GM18858 (cell line): ENCODE measurements at regions not wholly inside any gene's neighbourhood (a gene's known extent, or its start where the extent isn't known, plus 50 kb on each side); places are given as distances from the start of the nearest gene placed in this dataset.
A peak's percentile ranks its signal among the peaks of the same experiment; 100 is the strongest.
"Not testable (repeated sequence)": the region's sequence is repeated elsewhere in the genome, so short reads cannot be mapped to it uniquely, and the experiment has no call there.

ENCODE experiments used
- ATAC-seq: cut with Tn5 transposase; IDR thresholded peaks from one replicate; pipeline ENCODE4 v1.9.1; 2021; ENCODE audit not compliant: unreplicated experiment

GRCh38 chr3:17915341-17915740 lies 172.9 kb upstream of the TBC1D5 start:
- ATAC-seq, result no peak

DNA sequence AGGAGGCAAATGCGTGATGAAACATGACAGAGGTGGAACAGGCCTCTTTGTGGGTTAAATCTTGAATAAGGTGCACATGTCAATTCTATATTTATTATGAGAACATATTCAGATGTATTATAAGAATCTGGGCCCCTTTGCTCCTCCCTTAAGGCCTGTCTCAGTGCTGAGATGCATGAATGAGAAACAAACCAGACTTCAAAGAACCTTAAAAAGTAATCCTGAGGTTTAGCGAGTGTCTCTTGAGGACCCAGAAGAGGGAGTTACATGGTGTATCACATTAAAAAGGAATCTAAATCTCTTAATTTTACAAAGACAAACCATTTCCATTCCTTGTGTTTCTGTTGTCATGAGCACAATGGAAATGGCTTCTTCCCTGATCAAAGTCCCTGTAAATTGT lies 170.9 kb upstream of the TBC1D5 start:
- ATAC-seq, result no peak

GRCh38 chr3:17911986-17912760 lies 169.7 kb upstream of the TBC1D5 start:
- ATAC-seq, result no peak

GRCh38 chr3:17910922-17911321 lies 168.5 kb upstream of the TBC1D5 start:
- no peak for ATAC-seq

- no peak for ATAC-seq
Measured at GRCh38 chr3:17909714-17910113, 167.3 kb upstream of the TBC1D5 start.

GRCh38 chr3:17908399-17909191 lies 166.2 kb upstream of the TBC1D5 start:
- no peak for ATAC-seq

DNA sequence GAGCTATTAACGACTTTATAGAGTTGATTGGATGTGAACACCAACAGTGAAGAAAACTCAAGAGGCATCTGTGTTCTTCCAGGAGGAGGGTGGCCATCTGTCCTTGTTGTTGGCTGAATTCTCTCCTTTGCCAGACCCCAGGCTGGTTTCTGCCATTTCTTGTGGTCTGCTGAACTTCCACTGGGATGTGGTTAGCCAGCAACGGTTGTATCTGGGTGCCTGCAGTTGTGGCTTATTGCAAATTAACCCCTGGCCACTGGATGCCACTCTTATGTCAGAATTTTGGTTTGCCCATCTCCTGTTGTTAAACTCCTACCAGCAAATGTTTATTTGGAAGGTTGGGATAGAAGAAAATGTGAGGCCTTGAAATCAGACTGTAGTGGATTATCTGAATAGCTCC lies 163.6 kb upstream of the TBC1D5 start:
- no peak for ATAC-seq

GRCh38 chr3:17901893-17902292 lies 159.5 kb upstream of the TBC1D5 start:
- ATAC-seq, result peak; percentile 98

DNA sequence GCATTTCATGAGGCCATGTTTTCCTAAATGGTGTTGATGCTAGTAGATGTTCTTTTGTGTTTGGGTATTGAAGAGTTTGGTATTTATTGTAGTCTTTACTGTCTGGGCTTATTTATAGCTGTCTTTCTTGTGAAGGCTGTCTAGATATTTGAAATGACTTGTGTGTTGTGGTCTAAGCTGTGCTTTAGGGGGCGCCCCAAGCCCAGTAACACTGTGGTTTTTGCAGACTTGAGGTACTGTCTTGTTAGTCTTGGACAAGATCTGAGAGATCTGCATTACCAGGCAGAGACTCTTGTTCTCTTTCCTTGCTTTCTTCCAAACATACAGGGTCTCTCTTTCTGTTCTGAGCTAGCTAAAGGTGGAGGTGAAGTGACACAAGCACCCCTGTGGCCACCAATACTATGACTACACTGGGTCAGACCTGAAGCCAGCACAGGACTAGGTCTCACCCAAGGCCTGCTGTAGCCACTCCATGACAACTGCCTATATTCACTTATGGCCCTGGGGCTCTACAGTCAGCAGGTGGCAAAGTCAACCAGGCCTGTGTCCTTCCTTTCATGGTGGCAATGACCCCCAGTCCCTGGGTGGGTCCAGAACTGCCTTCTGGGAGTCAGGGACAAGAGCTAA lies 152.1 kb upstream of the TBC1D5 start:
- ATAC-seq, result peak; percentile 80

- no peak for ATAC-seq
Measured at GRCh38 chr3:17891139-17891856, 148.9 kb upstream of the TBC1D5 start.

GRCh38 chr3:17885986-17886385 lies 143.6 kb upstream of the TBC1D5 start:
- ATAC-seq, result no peak

DNA sequence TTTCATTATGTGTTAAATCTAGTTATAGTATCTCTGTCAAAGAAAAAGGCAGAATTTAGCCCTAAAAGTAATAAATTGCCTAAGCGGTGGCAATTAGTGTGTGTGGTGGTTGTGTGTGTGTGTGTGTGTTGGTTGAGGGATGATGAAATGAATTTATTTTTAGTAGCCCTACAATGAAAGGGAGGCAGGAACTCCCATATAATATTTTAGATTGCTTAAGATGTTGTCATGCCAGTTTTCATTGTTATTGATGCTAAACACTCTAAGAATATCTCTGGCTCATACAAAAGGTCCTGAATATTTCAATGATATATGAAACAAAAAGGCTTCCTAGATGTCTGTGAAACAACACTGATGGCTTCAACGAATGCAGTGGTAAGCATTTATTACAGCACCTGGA lies 140.6 kb upstream of the TBC1D5 start:
- no peak for ATAC-seq

DNA sequence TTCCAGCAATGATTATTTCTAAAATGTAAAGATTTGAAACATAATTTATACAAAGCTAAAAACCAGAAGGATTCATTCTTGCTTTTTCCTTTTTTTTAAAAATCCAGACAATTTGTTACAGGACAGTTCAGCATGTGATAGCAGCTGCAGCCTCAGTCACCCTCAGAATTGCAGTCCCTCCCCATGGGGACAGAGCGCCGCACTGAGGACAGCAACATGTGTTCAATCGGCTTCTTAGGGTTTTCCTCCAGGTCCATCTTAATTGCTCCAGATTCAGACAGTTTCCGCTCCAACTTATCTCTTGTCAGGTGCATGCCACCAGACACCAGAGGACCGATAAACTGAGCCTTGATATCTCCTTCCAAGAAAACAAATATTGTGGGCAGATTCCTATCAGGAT lies 134.9 kb upstream of the TBC1D5 start:
- no peak for ATAC-seq

- ATAC-seq, result no peak
Measured at GRCh38 chr3:17874636-17875035, 132.2 kb upstream of the TBC1D5 start.

- ATAC-seq, result no peak
Measured at GRCh38 chr3:17872457-17872856, 130.0 kb upstream of the TBC1D5 start.

GRCh38 chr3:17865631-17866030 lies 123.2 kb upstream of the TBC1D5 start:
- ATAC-seq, result no peak

DNA sequence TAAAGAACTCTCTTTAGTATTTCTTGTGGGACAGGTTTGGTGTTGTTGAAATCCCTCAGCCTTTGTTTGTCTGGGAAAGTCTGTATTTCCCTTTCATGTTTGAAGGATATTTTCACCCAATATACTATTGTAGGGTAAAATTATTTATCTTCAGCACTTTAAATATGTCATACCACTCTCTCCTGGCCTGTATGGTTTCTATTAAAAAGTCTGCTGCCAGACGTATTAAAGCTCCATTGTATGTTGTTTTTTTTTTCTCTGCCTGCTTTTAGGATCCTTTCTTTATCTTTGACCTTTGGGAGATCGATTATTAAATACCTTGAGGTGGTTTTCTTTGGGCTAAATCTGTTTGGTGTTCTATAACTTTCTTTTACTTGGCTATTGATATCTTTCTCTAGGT lies 119.0 kb upstream of the TBC1D5 start:
- no peak for ATAC-seq

- ATAC-seq, result not testable (repeated sequence)
Measured at GRCh38 chr3:17860840-17861471, 118.5 kb upstream of the TBC1D5 start.

GRCh38 chr3:17852217-17852616 lies 109.8 kb upstream of the TBC1D5 start:
- peak; percentile 92 for ATAC-seq

- ATAC-seq, result no peak
Measured at GRCh38 chr3:17850448-17850847, 108.0 kb upstream of the TBC1D5 start.

DNA sequence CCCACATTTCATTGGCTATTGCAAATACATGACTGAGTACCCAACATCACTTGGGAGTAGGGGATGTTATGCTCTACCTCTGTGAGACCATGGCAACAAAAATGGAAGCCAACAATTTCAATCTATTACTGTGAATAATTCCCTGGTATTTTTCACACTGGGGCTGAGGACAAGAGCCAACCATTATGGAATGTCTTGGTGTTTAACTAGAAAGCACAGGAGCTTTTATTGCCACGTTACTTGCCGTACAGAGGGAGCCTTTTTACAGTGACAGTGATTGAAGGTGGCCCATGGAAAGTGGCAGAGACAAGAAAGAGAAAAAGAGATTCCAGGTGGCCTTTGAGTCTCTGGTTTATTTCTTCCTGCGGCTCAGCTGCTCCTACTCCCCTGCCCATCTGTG lies 105.7 kb upstream of the TBC1D5 start:
- ATAC-seq, result no peak
